Cardiac fibroblast (primary cell): ENCODE measurements at regions not wholly inside any gene's neighbourhood (a gene's known extent, or its start where the extent isn't known, plus 50 kb on each side); places are given as distances from the start of the nearest gene placed in this dataset.
A peak's percentile ranks its signal among the peaks of the same experiment; 100 is the strongest.

Experiments
- DNase-seq, 2 donors: peaks; one replicate each; pipeline versions ENCODE4 v3.0.0 to v3.0.0-alpha.2; 2010; ENCODE audit warnings: low read depth in 2 of 2
- H3K4me3 ChIP-seq, 2 donors: replicated peaks in 1 of 2; 1 replicate in 1 of 2; 2 replicates in 1 of 2; pipeline ENCODE4 v1.5.1; 2011; ENCODE audit warnings: low read depth in 2 of 2, low read length in 2 of 2, mild to moderate bottlenecking in 2 of 2, moderate library complexity in 1 of 2
- TF ChIP-seq, protein P1 (sequence below): IDR thresholded peaks from one replicate; pipeline ENCODE4 v1.5.1; 2011; ENCODE audit warnings: low read depth, mild to moderate bottlenecking, low read length, inconsistent platforms

DNA sequence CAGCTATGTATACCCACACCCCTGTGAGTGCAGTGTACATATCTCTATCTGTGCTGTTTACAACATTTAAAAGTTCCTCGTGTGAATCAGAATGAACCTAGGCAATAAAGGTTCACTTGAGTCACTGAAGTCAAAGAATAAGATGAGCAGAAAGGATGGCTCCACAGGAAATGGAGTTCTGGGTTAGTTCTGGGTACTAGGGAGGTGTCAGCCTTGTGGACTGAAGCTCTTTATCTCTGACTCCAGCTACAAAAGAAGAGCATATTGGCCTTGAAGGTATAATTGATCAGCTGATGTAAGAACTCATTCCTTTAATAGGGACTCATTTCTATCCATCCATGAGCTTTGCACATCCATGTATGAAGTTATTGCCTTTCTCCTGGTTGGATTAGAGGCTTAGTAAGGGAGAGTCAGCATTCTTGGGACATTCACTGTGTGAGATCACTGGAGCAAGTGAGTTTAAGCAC lies 73.9 kb upstream of the BACH2 start:
- no peak overlapping the region for H3K4me3 ChIP-seq
- TF ChIP-seq, protein P1, sequence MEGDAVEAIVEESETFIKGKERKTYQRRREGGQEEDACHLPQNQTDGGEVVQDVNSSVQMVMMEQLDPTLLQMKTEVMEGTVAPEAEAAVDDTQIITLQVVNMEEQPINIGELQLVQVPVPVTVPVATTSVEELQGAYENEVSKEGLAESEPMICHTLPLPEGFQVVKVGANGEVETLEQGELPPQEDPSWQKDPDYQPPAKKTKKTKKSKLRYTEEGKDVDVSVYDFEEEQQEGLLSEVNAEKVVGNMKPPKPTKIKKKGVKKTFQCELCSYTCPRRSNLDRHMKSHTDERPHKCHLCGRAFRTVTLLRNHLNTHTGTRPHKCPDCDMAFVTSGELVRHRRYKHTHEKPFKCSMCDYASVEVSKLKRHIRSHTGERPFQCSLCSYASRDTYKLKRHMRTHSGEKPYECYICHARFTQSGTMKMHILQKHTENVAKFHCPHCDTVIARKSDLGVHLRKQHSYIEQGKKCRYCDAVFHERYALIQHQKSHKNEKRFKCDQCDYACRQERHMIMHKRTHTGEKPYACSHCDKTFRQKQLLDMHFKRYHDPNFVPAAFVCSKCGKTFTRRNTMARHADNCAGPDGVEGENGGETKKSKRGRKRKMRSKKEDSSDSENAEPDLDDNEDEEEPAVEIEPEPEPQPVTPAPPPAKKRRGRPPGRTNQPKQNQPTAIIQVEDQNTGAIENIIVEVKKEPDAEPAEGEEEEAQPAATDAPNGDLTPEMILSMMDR = no peak
- no peak for DNase-seq

DNA sequence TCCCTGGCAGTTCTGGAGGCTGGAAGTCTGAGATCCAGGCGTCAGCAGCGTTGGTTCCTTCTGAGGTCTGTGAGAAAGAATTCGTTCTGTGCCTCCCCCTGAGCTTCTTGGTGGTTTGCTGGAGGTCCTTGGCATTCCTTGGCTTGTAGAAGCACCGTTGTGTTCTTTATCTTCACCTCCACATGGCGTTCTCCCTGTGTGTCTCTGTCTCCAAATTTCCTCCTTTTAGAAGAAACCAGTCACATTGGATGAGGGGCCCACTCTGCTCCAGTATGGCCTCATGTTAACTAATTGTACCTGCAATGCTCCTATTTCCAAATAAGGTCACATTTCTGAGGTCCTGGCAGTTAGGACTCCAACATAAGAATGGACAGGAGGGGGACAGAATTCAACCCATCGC lies 73.0 kb upstream of the BACH2 start:
- DNase-seq = no peak
- TF ChIP-seq, protein P1 = no peak
- no peak overlapping the region for H3K4me3 ChIP-seq

DNA sequence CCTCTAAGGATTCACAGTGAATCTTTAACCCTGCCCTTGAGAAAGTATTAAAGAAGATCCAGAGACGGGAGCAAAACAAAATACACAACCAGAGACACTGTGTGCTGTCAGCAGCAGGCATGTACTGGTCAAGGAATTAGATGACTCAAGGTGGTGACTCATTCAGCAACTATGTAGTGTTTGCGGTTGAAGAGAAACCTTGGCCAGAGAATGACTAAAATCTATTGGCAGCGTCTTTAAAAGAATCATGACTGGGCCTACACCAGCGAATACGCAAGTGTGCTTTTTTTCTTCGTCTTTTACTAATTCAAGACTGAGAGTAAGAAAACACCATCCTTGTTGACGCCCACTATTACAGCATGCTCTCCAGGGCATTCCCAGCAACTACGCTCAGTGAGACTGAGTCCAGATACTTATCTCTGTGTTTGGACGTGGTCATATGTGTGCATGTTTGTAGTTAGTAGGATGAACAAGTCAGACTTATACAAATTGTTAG lies 72.4 kb upstream of the BACH2 start:
- DNase-seq = peak; percentile 99 to 100
- TF ChIP-seq, protein P1 = no peak
- H3K4me3 ChIP-seq = no peak overlapping the region

DNA sequence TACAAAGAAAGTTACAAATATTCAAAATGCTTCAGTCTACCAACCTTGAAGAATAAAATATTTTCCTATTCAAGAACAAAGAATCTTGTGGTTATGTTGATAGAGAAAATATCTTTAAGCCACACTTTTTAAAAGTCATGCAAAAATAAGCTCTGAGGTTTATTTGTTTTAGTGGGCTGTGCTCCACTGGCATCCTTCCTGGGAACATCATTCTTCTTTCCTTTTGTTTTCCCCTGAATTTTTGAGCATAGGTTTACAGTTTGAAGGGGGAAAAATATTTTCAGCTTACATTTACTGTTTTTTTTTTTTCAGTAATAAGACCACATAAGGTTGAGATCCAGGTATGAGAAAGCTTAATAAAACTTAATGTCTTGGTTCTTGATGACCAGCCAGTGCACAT lies 72.0 kb upstream of the BACH2 start:
- TF ChIP-seq, protein P1 = no peak
- peak in 1 of 2 donors; percentile 41 for DNase-seq
- H3K4me3 ChIP-seq = no peak overlapping the region

DNA sequence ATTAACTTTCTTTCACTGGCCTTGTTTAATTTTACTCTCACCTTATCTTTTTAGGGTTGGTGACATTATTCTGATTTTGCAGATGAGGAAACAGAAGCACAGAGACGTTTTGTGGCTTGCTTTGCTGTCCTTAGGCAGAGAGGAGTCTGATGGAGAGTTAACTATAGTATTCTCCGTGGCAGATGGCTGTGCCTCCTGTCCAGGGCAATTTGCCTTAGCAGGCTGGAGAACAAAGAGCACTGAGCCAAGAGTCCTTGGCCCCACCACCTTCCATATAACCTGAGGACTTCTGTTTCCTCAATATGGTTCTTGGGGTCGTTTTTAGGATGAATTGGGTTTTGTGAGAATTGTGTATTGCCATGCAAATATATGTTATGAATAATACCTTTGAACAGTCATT lies 71.4 kb upstream of the BACH2 start:
- no peak overlapping the region for H3K4me3 ChIP-seq
- DNase-seq = no peak
- TF ChIP-seq, protein P1 = no peak

DNA sequence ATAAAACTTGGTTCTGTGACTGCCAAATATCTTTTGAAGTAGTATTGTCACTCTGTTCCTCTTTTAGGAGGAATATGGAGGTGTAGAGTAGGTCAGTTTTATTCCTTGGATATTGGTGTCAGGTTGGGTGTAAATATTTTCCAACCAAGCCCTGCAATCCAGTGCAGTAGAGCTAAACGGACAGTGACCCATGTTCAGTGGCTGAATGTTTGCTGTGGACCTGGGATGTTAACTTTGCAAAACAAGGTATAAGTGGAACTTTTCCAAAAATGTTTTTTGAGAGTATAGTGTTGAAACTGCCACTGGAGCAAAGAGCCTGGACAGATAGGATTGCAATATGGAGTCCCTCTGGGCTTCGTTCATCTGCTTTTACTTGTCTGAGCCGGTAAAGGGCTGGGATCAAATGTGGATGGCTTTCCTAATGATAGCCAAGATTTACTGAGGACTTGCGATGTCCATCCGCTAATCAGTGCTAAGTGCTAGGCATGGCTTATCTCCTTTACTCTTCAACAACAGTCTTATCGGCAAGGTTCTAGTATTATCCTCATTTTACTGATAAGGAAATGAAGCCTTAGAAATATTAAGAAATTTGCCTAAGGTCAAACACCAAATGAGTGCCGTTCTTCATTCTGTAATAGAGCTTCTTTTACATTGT lies 69.0 kb upstream of the BACH2 start:
- DNase-seq = no peak
- TF ChIP-seq, protein P1 = no peak
- no peak overlapping the region for H3K4me3 ChIP-seq

DNA sequence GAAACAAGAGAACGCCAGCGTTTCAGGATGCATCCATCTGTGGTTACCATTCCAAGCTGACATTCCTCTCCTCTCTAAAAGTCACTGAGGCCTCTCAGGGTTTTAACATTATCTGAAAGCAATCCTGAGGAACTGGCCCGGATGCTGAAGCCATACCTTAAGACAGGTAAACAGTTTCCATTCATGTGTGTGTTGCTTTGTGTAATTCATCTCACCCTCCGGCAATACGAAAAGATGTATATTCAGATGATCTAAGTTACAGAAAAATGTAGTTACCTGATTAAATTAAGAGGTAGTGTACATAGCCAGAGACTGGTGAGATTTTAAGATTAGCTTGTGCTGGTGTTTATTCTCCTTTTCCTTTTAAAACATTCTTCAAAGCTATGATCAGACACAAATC lies 68.4 kb upstream of the BACH2 start:
- TF ChIP-seq, protein P1 = no peak
- DNase-seq = no peak

More for the DNA sequence above, 68.4 kb upstream of the BACH2 start:
- no peak overlapping the region for H3K4me3 ChIP-seq
